ENCODE measurements at regions not wholly inside any gene's neighbourhood (a gene's known extent, or its start where the extent isn't known, plus 50 kb on each side); places are given as distances from the start of the nearest gene placed in this dataset.
A peak's percentile ranks its signal among the peaks of the same experiment; 100 is the strongest.

DNA sequence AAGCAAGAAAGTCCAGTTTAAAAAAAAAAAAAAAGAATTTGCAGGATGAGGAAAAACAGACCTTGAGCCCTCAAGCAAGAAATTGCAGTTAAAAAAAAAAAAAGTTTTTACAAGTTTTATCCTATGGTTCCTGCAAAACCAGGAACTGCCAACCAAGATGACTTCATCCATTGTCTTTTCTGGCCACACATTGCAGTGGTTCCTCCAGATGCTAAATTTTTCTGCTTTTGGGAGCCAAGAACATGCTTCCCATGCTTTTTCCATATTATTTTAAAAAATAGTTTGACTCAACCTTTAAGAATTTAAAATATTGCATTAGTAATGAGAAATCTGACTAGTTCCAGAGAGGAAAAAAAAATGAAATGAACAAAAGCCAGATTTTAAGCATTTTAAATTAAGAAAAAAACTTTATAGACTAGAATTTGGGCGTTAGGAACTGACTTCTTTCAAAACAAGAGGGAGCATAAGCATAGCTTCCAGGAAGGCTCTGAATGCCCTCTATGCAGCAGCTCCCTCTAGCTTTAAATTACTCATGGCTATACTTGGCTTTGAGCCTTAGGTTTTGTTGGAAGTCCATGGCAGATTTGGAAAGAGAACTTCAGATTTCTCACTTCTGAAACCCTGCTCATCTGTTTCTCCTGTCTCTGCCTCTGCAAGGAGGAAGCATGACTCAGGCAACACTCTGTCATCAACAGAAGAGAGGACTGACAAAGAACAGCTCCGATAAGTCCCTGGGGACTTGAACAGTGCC, 124.5 kb downstream of the GPR65 start:
- ATAC-seq (peak; percentile 60), DNase-seq (ENCODE audit: low spot score) (peak; percentile 28)
- Histone ChIP-seq H3K79me2 (replicated peaks; ENCODE audit: insufficient read depth) (no peaks in the 10 kb centered on the region), H3K4me3 (no peak overlapping the region), H3K36me3 (ENCODE audit: insufficient read depth) (no peaks in the 10 kb centered on the region), H4K20me1 (replicated peaks; ENCODE audit: insufficient read depth) (no peaks in the 10 kb centered on the region), H3K9me2 (ENCODE audit: insufficient read depth) (0 out of 2 replicates have a peak, but pooled peaks cover 11% of the 10 kb centered on the region), H3K27ac (ENCODE audit: low read depth) (no peak overlapping the region), H2AFZ (peak overlapping the region; percentile 81; the same call in 1 of the 2 replicates), H3K4me2 (no peak overlapping the region), H3K27me3 (ENCODE audit: insufficient read depth) (no peaks in the 10 kb centered on the region), H3F3A (replicated peaks; ENCODE audit: low read depth) (no peaks in the 10 kb centered on the region), H3K4me1 (ENCODE audit: insufficient read depth) (no peaks in the 10 kb centered on the region)
- Mint-ChIP-seq H3K36me3 (ENCODE audit: low read depth) (no peaks in the 10 kb centered on the region), H3K27me3 (ENCODE audit: insufficient read depth, low read depth, poor library complexity) (peaks cover 3% of the 10 kb centered on the region), H3K4me1 (no peaks in the 10 kb centered on the region), H3K27ac (no peak overlapping the region), H3K4me3 (no peak overlapping the region), H3K9me3 (0 out of 3 replicates have a peak, but pooled peaks cover 8% of the 10 kb centered on the region)
- TF ChIP-seq CTCF (conservative IDR thresholded peaks at IDR 0.05; ENCODE audit: low read depth in 2 of 2) (peak in 1 of 2 experiments; percentile 57; a peak in 2 of 4 replicates), EZH2phosphoT487 (IDR thresholded peaks at IDR 0.05; ENCODE audit: unreplicated experiment) (no peak), JUNB (IDR thresholded peaks at IDR 0.05; ENCODE audit: unreplicated experiment) (no peak)

DNA sequence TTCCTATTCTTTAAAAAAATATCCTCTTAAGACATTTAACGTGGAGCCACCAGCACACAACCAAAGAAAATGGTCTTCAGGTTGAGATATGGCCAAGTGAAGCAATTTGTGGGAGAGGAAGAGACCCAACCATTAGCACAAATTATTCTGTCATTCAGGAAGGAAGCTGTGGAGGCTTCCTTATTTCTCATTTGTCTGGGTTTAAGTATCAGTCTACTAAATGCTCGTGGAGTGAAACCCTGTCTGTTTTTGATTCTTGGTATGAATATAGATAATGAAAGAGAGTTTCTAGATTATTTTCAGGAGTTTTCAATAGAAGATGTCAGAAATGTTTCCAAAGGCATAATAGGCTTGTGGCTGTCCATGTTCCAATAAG, 125.1 kb downstream of the GPR65 start:
- Histone ChIP-seq H3K27me3 (ENCODE audit: insufficient read depth) (no peaks in the 10 kb centered on the region), H2AFZ (peak overlapping the region; percentile 81; the same call in 1 of the 2 replicates), H3K4me1 (ENCODE audit: insufficient read depth) (no peaks in the 10 kb centered on the region), H3K4me2 (no peak overlapping the region), H3K9me2 (ENCODE audit: insufficient read depth) (0 out of 2 replicates have a peak, but pooled peaks cover 11% of the 10 kb centered on the region), H3K79me2 (replicated peaks; ENCODE audit: insufficient read depth) (no peaks in the 10 kb centered on the region), H3F3A (replicated peaks; ENCODE audit: low read depth) (no peaks in the 10 kb centered on the region), H4K20me1 (replicated peaks; ENCODE audit: insufficient read depth) (no peaks in the 10 kb centered on the region), H3K36me3 (ENCODE audit: insufficient read depth) (no peaks in the 10 kb centered on the region), H3K27ac (ENCODE audit: low read depth) (no peak overlapping the region), H3K4me3 (no peak overlapping the region)
- Mint-ChIP-seq H3K27ac (no peak overlapping the region), H3K4me3 (no peak overlapping the region), H3K27me3 (ENCODE audit: insufficient read depth, low read depth, poor library complexity) (peaks cover 3% of the 10 kb centered on the region), H3K9me3 (0 out of 3 replicates have a peak, but pooled peaks cover 8% of the 10 kb centered on the region), H3K36me3 (ENCODE audit: low read depth) (no peaks in the 10 kb centered on the region), H3K4me1 (no peaks in the 10 kb centered on the region)
- ATAC-seq, result no peak
- no peak for DNase-seq (ENCODE audit: low spot score)
- TF ChIP-seq EZH2 (IDR thresholded peaks at IDR 0.05; ENCODE audit: low read depth, unreplicated experiment), result no peak
- no peak for TF ChIP-seq STAT1 (IDR thresholded peaks at IDR 0.05; ENCODE audit: unreplicated experiment)
- no peak for TF ChIP-seq JUNB (IDR thresholded peaks at IDR 0.05; ENCODE audit: unreplicated experiment)
- TF ChIP-seq CTCF (conservative IDR thresholded peaks at IDR 0.05; ENCODE audit: low read depth in 2 of 2), result no peak
- TF ChIP-seq, protein P1, sequence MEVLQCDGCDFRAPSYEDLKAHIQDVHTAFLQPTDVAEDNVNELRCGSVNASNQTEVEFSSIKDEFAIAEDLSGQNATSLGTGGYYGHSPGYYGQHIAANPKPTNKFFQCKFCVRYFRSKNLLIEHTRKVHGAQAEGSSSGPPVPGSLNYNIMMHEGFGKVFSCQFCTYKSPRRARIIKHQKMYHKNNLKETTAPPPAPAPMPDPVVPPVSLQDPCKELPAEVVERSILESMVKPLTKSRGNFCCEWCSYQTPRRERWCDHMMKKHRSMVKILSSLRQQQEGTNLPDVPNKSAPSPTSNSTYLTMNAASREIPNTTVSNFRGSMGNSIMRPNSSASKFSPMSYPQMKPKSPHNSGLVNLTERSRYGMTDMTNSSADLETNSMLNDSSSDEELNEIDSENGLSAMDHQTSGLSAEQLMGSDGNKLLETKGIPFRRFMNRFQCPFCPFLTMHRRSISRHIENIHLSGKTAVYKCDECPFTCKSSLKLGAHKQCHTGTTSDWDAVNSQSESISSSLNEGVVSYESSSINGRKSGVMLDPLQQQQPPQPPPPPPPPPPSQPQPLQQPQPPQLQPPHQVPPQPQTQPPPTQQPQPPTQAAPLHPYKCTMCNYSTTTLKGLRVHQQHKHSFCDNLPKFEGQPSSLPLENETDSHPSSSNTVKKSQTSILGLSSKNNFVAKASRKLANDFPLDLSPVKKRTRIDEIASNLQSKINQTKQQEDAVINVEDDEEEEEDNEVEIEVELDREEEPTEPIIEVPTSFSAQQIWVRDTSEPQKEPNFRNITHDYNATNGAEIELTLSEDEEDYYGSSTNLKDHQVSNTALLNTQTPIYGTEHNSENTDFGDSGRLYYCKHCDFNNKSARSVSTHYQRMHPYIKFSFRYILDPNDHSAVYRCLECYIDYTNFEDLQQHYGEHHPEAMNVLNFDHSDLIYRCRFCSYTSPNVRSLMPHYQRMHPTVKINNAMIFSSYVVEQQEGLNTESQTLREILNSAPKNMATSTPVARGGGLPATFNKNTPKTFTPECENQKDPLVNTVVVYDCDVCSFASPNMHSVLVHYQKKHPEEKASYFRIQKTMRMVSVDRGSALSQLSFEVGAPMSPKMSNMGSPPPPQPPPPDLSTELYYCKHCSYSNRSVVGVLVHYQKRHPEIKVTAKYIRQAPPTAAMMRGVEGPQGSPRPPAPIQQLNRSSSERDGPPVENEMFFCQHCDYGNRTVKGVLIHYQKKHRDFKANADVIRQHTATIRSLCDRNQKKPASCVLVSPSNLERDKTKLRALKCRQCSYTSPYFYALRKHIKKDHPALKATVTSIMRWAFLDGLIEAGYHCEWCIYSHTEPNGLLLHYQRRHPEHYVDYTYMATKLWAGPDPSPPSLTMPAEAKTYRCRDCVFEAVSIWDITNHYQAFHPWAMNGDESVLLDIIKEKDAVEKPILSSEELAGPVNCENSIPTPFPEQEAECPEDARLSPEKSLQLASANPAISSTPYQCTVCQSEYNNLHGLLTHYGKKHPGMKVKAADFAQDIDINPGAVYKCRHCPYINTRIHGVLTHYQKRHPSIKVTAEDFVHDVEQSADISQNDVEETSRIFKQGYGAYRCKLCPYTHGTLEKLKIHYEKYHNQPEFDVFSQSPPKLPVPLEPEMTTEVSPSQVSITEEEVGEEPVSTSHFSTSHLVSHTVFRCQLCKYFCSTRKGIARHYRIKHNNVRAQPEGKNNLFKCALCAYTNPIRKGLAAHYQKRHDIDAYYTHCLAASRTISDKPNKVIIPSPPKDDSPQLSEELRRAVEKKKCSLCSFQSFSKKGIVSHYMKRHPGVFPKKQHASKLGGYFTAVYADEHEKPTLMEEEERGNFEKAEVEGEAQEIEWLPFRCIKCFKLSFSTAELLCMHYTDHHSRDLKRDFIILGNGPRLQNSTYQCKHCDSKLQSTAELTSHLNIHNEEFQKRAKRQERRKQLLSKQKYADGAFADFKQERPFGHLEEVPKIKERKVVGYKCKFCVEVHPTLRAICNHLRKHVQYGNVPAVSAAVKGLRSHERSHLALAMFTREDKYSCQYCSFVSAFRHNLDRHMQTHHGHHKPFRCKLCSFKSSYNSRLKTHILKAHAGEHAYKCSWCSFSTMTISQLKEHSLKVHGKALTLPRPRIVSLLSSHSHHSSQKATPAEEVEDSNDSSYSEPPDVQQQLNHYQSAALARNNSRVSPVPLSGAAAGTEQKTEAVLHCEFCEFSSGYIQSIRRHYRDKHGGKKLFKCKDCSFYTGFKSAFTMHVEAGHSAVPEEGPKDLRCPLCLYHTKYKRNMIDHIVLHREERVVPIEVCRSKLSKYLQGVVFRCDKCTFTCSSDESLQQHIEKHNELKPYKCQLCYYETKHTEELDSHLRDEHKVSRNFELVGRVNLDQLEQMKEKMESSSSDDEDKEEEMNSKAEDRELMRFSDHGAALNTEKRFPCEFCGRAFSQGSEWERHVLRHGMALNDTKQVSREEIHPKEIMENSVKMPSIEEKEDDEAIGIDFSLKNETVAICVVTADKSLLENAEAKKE (CRISPR knock-in tag; IDR thresholded peaks at IDR 0.05), result no peak
- no peak for TF ChIP-seq ZNF114 (CRISPR knock-in tag; IDR thresholded peaks at IDR 0.05)
- TF ChIP-seq ZNF331 (CRISPR knock-in tag; IDR thresholded peaks at IDR 0.05; ENCODE audit: low read depth), result no peak
- TF ChIP-seq CREB1 (CRISPR knock-in tag; IDR thresholded peaks at IDR 0.05; ENCODE audit: low read depth), result no peak
- no peak for TF ChIP-seq NANOG (IDR thresholded peaks at IDR 0.05; ENCODE audit: borderline replicate concordance)

Measured in GM23338 (cell line).